ENCODE measurements at regions not wholly inside any gene's neighbourhood (a gene's known extent, or its start where the extent isn't known, plus 50 kb on each side); places are given as distances from the start of the nearest gene placed in this dataset.

DNA sequence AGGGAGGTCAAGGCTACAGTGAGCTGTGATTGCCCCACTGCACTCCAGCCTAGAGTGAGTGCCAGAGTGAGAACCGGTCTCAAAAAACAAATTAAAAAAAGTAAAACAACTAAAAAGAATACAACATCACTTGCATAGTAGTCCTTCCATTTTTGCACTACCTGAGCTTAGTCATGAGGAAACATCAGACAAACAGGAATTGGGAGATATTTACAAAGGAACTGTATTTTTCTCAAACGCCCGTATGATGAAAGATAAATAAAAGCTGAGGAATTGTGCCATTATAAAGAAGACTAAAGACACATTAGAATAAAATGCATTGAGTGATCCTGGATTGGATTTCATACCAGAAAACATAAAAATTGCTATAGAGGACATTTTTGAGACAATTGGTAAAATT lies 50.0 kb upstream of the ATP8B1 start:
- TF ChIP-seq, protein P1, sequence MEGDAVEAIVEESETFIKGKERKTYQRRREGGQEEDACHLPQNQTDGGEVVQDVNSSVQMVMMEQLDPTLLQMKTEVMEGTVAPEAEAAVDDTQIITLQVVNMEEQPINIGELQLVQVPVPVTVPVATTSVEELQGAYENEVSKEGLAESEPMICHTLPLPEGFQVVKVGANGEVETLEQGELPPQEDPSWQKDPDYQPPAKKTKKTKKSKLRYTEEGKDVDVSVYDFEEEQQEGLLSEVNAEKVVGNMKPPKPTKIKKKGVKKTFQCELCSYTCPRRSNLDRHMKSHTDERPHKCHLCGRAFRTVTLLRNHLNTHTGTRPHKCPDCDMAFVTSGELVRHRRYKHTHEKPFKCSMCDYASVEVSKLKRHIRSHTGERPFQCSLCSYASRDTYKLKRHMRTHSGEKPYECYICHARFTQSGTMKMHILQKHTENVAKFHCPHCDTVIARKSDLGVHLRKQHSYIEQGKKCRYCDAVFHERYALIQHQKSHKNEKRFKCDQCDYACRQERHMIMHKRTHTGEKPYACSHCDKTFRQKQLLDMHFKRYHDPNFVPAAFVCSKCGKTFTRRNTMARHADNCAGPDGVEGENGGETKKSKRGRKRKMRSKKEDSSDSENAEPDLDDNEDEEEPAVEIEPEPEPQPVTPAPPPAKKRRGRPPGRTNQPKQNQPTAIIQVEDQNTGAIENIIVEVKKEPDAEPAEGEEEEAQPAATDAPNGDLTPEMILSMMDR (IDR thresholded peaks at IDR 0.05): no peak
- DNase-seq (no peak), ATAC-seq (no peak)
- H3K4me1 ChIP-seq: no peaks in the 10 kb centered on the region
- peaks cover 0 to 5% (median 0%) of the 10 kb centered on the region in 11 donors for H3K9me3 ChIP-seq
- no peak overlapping the region for H3K4me3 ChIP-seq
- WGBS, 2 donors: 62 to 81% methylated on average over 3 of the region's 3 CpGs
- intact Hi-C loops (cut with DNase I): no loop called here
- no peaks in the 10 kb centered on the region for H3K36me3 ChIP-seq
- no peaks in the 10 kb centered on the region for H3K27me3 ChIP-seq
- no peak overlapping the region for H3K27ac ChIP-seq

Measured in heart right ventricle (tissue), 16 donors.